DOHH2 (cell line): ENCODE measurements at regions not wholly inside any gene's neighbourhood (a gene's known extent, or its start where the extent isn't known, plus 50 kb on each side); places are given as distances from the start of the nearest gene placed in this dataset.

ENCODE experiments used
- H3F3A ChIP-seq: fragments of 200-600 bp; sonication (generic), shearing (Covaris generic); 2 replicates; pipeline ENCODE4 v1.6.0; 2016; ENCODE audit warnings: antibody characterized with exemption, mild to moderate bottlenecking; ENCODE audit not compliant: control insufficient read depth, insufficient read depth
- H3K27ac ChIP-seq: fragments of 200-600 bp; sonication (generic); 2 replicates; pipeline ENCODE4 v1.5.1; 2014; ENCODE audit warnings: low read depth, mild to moderate bottlenecking, low read length, moderate library complexity
- H3K27me3 ChIP-seq: fragments of 200-600 bp; sonication (generic); 2 replicates; pipeline ENCODE4 v1.6.1; 2014; ENCODE audit warnings: mild to moderate bottlenecking, low read length, mixed read lengths; ENCODE audit not compliant: control insufficient read depth
- H3K36me3 ChIP-seq: fragments of 200-600 bp; sonication (generic); 2 replicates; pipeline ENCODE4 v1.6.1; 2014; ENCODE audit warnings: mild to moderate bottlenecking, low read length, moderate library complexity, mixed read lengths; ENCODE audit not compliant: control insufficient read depth
- H3K4me1 ChIP-seq: fragments of 200-600 bp; sonication (generic); 2 replicates; pipeline ENCODE4 v1.6.1; 2014; ENCODE audit warnings: mild to moderate bottlenecking, low read length, mixed read lengths; ENCODE audit not compliant: control insufficient read depth
- H3K4me2 ChIP-seq: fragments of 200-600 bp; sonication (generic); 2 replicates; pipeline ENCODE4 v1.6.0; 2014; ENCODE audit warnings: mild to moderate bottlenecking, low read length, moderate library complexity
- H3K4me3 ChIP-seq: fragments of 200-600 bp; sonication (generic); 2 replicates; pipeline ENCODE4 v1.5.1; 2014; ENCODE audit warnings: mild to moderate bottlenecking, low read length, mixed read lengths
- H3K79me2 ChIP-seq: fragments of 200-600 bp; sonication (generic); 2 replicates; pipeline ENCODE4 v1.6.1; 2014; ENCODE audit warnings: mild to moderate bottlenecking, low read length, mixed read lengths; ENCODE audit not compliant: control insufficient read depth
- H3K9me2 ChIP-seq: fragments of 200-600 bp; sonication (generic); replicated peaks from 2 replicates; pipeline ENCODE4 v1.6.1; 2014; ENCODE audit warnings: mild to moderate bottlenecking, low read length, mixed read lengths; ENCODE audit not compliant: control insufficient read depth
- H3K9me3 ChIP-seq: fragments of 200-600 bp; sonication (generic); 2 replicates; pipeline ENCODE4 v1.6.1; 2014; ENCODE audit warnings: antibody characterized with exemption, low read length, mixed read lengths; ENCODE audit not compliant: control insufficient read depth, insufficient read depth
- H4K20me1 ChIP-seq: fragments of 200-600 bp; sonication (generic); 2 replicates; pipeline ENCODE4 v1.6.0; 2014; ENCODE audit warnings: low read depth, mild to moderate bottlenecking, antibody characterized with exemption, low read length, moderate library complexity; ENCODE audit not compliant: control insufficient read depth, insufficient read depth
- CTCF ChIP-seq: fragments of 200-600 bp; sonication (generic); IDR thresholded peaks from one replicate; pipeline ENCODE4 v1.5.1; 2014; ENCODE audit warnings: antibody characterized with exemption, mild to moderate bottlenecking, low read depth, low read length; ENCODE audit not compliant: poor library complexity, severe bottlenecking
- EZH2phosphoT487 ChIP-seq: fragments of 200-600 bp; sonication (generic); IDR thresholded peaks from 2 replicates; pipeline ENCODE4 v1.6.1; 2017; ENCODE audit warnings: borderline replicate concordance, mild to moderate bottlenecking, antibody characterized with exemption, low read length, moderate library complexity, mixed read lengths

- Histone ChIP-seq H3K27me3 (no peaks in the 10 kb centered on the region), H3K79me2 (no peaks in the 10 kb centered on the region), H3K4me3 (no peak overlapping the region), H3K4me1 (no peaks in the 10 kb centered on the region), H3K4me2 (no peak overlapping the region), H3K9me3 (no peaks in the 10 kb centered on the region), H3K36me3 (no peaks in the 10 kb centered on the region), H3K27ac (no peak overlapping the region), H3K9me2 (no peaks in the 10 kb centered on the region), H4K20me1 (no peaks in the 10 kb centered on the region), H3F3A (no peaks in the 10 kb centered on the region)
- TF ChIP-seq CTCF (no peak), EZH2phosphoT487 (no peak)
Observed at GRCh38 chr3:176911579-176911978, 285.7 kb downstream of the TBL1XR1 start.

GRCh38 chr3:176909044-176909443, 288.2 kb downstream of the TBL1XR1 start:
- Histone ChIP-seq H3K4me2 (no peak overlapping the region), H3K9me2 (no peaks in the 10 kb centered on the region), H3K27ac (no peak overlapping the region), H3F3A (no peaks in the 10 kb centered on the region), H3K27me3 (no peaks in the 10 kb centered on the region), H3K4me1 (no peaks in the 10 kb centered on the region), H3K79me2 (no peaks in the 10 kb centered on the region), H3K9me3 (no peaks in the 10 kb centered on the region), H3K4me3 (no peak overlapping the region), H3K36me3 (no peaks in the 10 kb centered on the region), H4K20me1 (no peaks in the 10 kb centered on the region)
- no peak for TF ChIP-seq CTCF
- no peak for TF ChIP-seq EZH2phosphoT487

- H4K20me1 ChIP-seq: no peaks in the 10 kb centered on the region
- no peaks in the 10 kb centered on the region for H3K9me3 ChIP-seq
- H3K4me1 ChIP-seq: no peaks in the 10 kb centered on the region
- H3K4me3 ChIP-seq: no peak overlapping the region
- no peaks in the 10 kb centered on the region for H3K79me2 ChIP-seq
- no peaks in the 10 kb centered on the region for H3K9me2 ChIP-seq
- TF ChIP-seq CTCF: no peak
- no peak for TF ChIP-seq EZH2phosphoT487
- no peak overlapping the region for H3K4me2 ChIP-seq
- no peaks in the 10 kb centered on the region for H3F3A ChIP-seq
- H3K27ac ChIP-seq: no peak overlapping the region
- H3K36me3 ChIP-seq: no peaks in the 10 kb centered on the region
- no peaks in the 10 kb centered on the region for H3K27me3 ChIP-seq
Observed at GRCh38 chr3:176906046-176906905, 291.0 kb downstream of the TBL1XR1 start.
